Fibroblast of lung (primary cell): ENCODE measurements at regions not wholly inside any gene's neighbourhood (a gene's known extent, or its start where the extent isn't known, plus 50 kb on each side); places are given as distances from the start of the nearest gene placed in this dataset.
A peak's percentile ranks its signal among the peaks of the same experiment; 100 is the strongest.

Experiments used
- DNase-seq, 2 donors: peaks; one replicate each; pipeline versions ENCODE4 v3.0.0 to v3.0.0-alpha.2; 2010; ENCODE audit warnings: low read depth in 2 of 2
- H2AFZ ChIP-seq: 2 replicates; pipeline ENCODE4 v1.5.1; 2012; ENCODE audit warnings: low read length, control low read depth, inconsistent platforms
- H3K27ac ChIP-seq: 2 replicates; pipeline ENCODE4 v1.5.1; 2011; ENCODE audit warnings: low read length, control low read depth; ENCODE audit not compliant: insufficient read depth
- H3K27me3 ChIP-seq: 2 replicates; pipeline ENCODE4 v1.5.1; 2011; ENCODE audit warnings: mild to moderate bottlenecking, low read length; ENCODE audit not compliant: control insufficient read depth, insufficient read depth
- H3K36me3 ChIP-seq: 2 replicates; pipeline ENCODE4 v1.5.1; 2011; ENCODE audit warnings: low read length; ENCODE audit not compliant: control insufficient read depth, insufficient read depth
- H3K4me1 ChIP-seq: 2 replicates; pipeline ENCODE4 v1.5.1; 2011; ENCODE audit warnings: low read length; ENCODE audit not compliant: control insufficient read depth, insufficient read depth; ENCODE audit errors: extremely low read depth
- H3K4me2 ChIP-seq: 2 replicates; pipeline ENCODE4 v1.5.1; 2011; ENCODE audit warnings: low read length, control low read depth; ENCODE audit not compliant: insufficient read depth; ENCODE audit errors: extremely low read depth
- H3K4me3 ChIP-seq, 4 experiments: fragments of 200-600 bp in 1 of 4; sonication (generic) in 1 of 4; replicated peaks in 1 of 4; 2 replicates each; pipeline ENCODE4 v1.5.1; 2011 to 2016; ENCODE audit warnings: low read length in 4 of 4, low read depth in 3 of 4, mild to moderate bottlenecking in 3 of 4, control low read depth in 2 of 4, inconsistent platforms in 1 of 4, mixed read lengths in 1 of 4; ENCODE audit not compliant: insufficient read depth in 1 of 4; ENCODE audit errors: control extremely low read depth in 1 of 4
- H3K79me2 ChIP-seq: 2 replicates; pipeline ENCODE4 v1.5.1; 2012; ENCODE audit warnings: mild to moderate bottlenecking, low read length, inconsistent platforms; ENCODE audit not compliant: control insufficient read depth, insufficient read depth
- H3K9ac ChIP-seq: 2 replicates; pipeline ENCODE4 v1.5.1; 2011; ENCODE audit warnings: mild to moderate bottlenecking, low read length, control low read depth; ENCODE audit not compliant: insufficient read depth
- H3K9me3 ChIP-seq: 2 replicates; pipeline ENCODE4 v1.5.1; 2012; ENCODE audit warnings: low read depth, low read length; ENCODE audit not compliant: control insufficient read depth, insufficient read depth
- H4K20me1 ChIP-seq: 2 replicates; pipeline ENCODE4 v1.5.1; 2011; ENCODE audit warnings: low read length; ENCODE audit not compliant: control insufficient read depth, insufficient read depth; ENCODE audit errors: extremely low read depth
- EZH2 ChIP-seq: IDR thresholded peaks from 2 replicates; pipeline ENCODE4 v1.5.1; 2012; ENCODE audit warnings: low read length, control low read depth, mild to moderate bottlenecking; ENCODE audit errors: missing control alignments
- TF ChIP-seq, protein P1 (sequence below), 2 donors: IDR thresholded peaks in 1 of 2; conservative IDR thresholded peaks in 1 of 2; 1 replicate in 1 of 2; 2 replicates in 1 of 2; pipeline ENCODE4 v1.5.1; 2011 to 2012; ENCODE audit warnings: low read length in 2 of 2, control low read depth in 1 of 2, inconsistent platforms in 1 of 2, low read depth in 1 of 2, mild to moderate bottlenecking in 1 of 2

DNA sequence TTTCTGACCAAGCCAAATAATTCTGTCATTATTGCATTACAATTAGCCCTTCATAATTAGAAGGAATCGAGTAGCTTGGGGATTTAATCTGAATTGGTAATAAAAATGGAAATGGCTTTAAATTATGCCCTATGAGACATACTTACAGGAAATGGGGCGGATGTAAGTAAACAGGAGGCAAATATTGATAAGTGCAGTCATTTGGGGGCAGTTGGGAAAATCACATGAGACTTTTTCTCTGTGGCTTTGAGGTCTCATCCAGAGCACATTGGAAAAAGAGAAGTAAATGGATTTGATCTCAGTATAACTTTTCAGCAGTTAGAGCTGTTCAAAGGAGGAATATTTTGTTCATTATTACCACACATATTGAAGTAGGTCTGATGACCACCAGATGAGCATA, 307.8 kb upstream of the POM121L12 start:
- no peak for DNase-seq
- no peak overlapping the region for H3K4me3 ChIP-seq
- H3K27me3 ChIP-seq = no peaks in the 10 kb centered on the region
- no peaks in the 10 kb centered on the region for H3K36me3 ChIP-seq
- H3K4me1 ChIP-seq = no peaks in the 10 kb centered on the region
- H3K27ac ChIP-seq = no peak overlapping the region
- no peak overlapping the region for H3K4me2 ChIP-seq
- no peaks in the 10 kb centered on the region for H3K9me3 ChIP-seq
- no peak overlapping the region for H3K9ac ChIP-seq
- no peak for TF ChIP-seq EZH2
- TF ChIP-seq, protein P1, sequence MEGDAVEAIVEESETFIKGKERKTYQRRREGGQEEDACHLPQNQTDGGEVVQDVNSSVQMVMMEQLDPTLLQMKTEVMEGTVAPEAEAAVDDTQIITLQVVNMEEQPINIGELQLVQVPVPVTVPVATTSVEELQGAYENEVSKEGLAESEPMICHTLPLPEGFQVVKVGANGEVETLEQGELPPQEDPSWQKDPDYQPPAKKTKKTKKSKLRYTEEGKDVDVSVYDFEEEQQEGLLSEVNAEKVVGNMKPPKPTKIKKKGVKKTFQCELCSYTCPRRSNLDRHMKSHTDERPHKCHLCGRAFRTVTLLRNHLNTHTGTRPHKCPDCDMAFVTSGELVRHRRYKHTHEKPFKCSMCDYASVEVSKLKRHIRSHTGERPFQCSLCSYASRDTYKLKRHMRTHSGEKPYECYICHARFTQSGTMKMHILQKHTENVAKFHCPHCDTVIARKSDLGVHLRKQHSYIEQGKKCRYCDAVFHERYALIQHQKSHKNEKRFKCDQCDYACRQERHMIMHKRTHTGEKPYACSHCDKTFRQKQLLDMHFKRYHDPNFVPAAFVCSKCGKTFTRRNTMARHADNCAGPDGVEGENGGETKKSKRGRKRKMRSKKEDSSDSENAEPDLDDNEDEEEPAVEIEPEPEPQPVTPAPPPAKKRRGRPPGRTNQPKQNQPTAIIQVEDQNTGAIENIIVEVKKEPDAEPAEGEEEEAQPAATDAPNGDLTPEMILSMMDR (conservative IDR thresholded peaks at IDR 0.05 in 1 of 2, IDR thresholded peaks at IDR 0.05 in 1 of 2; ENCODE audit: low read depth in 1 of 2, low read length in 2 of 2) = no peak
- no peak overlapping the region for H2AFZ ChIP-seq
- no peaks in the 10 kb centered on the region for H3K79me2 ChIP-seq
- H4K20me1 ChIP-seq = no peaks in the 10 kb centered on the region

DNA sequence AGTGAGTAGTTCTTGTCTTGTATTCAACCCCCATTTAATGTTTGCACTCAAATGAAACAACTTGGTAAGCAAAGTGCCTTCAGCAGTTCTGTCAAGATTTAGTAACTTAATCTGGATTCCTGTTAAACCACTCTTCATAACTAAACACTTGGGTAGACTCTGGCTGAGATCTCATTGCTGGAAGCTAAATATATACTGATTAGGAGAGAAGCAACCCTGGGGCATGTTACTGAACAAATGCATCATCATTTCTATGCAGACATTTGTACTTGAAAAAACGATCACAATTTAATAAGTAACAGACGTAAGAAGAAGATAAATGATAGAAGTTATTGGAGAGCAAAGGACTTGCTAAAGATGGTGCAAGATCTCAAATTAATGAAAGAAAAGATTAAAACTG, 308.4 kb upstream of the POM121L12 start:
- H3K79me2 ChIP-seq = no peaks in the 10 kb centered on the region
- no peak overlapping the region for H3K27ac ChIP-seq
- no peak overlapping the region for H3K9ac ChIP-seq
- no peak overlapping the region for H3K4me2 ChIP-seq
- no peaks in the 10 kb centered on the region for H3K36me3 ChIP-seq
- no peaks in the 10 kb centered on the region for H3K9me3 ChIP-seq
- H3K27me3 ChIP-seq = no peaks in the 10 kb centered on the region
- no peak for TF ChIP-seq EZH2
- TF ChIP-seq, protein P1 (conservative IDR thresholded peaks at IDR 0.05 in 1 of 2, IDR thresholded peaks at IDR 0.05 in 1 of 2; ENCODE audit: low read depth in 1 of 2, low read length in 2 of 2) = no peak
- no peak for DNase-seq
- H3K4me1 ChIP-seq = no peaks in the 10 kb centered on the region
- H3K4me3 ChIP-seq = no peak overlapping the region
- no peak overlapping the region for H2AFZ ChIP-seq
- H4K20me1 ChIP-seq = no peaks in the 10 kb centered on the region

DNA sequence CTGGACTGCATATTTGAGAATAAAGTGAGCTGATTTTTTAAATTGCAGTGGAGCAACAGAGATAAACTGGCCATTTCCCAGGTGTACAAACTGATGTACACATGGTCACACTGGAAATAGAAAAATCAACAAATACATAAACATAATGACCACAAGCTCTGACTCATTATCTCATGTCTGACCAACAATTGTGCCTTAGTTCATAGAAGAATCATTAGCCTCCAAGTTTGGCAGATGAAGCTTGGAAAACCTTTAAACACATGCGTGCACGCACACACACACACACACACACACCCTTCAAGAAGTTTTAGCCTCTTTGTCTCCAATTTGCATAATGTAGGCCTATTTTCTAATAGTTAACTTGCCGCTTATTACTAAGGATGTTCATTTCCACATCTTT, 308.9 kb upstream of the POM121L12 start:
- no peak overlapping the region for H3K4me2 ChIP-seq
- H2AFZ ChIP-seq = no peak overlapping the region

More for the DNA sequence above, 308.9 kb upstream of the POM121L12 start:
- peak in 1 of 2 donors; percentile 11 for DNase-seq
- no peak overlapping the region for H3K4me3 ChIP-seq
- TF ChIP-seq, protein P1 (conservative IDR thresholded peaks at IDR 0.05 in 1 of 2, IDR thresholded peaks at IDR 0.05 in 1 of 2; ENCODE audit: low read depth in 1 of 2, low read length in 2 of 2) = no peak
- no peaks in the 10 kb centered on the region for H3K9me3 ChIP-seq
- no peaks in the 10 kb centered on the region for H3K79me2 ChIP-seq
- no peaks in the 10 kb centered on the region for H3K36me3 ChIP-seq
- H3K27ac ChIP-seq = no peak overlapping the region
- no peak overlapping the region for H3K9ac ChIP-seq
- H3K4me1 ChIP-seq = no peaks in the 10 kb centered on the region
- H4K20me1 ChIP-seq = no peaks in the 10 kb centered on the region
- H3K27me3 ChIP-seq = no peaks in the 10 kb centered on the region
